ENCODE measurements at regions not wholly inside any gene's neighbourhood (a gene's known extent, or its start where the extent isn't known, plus 50 kb on each side); places are given as distances from the start of the nearest gene placed in this dataset.

DNA sequence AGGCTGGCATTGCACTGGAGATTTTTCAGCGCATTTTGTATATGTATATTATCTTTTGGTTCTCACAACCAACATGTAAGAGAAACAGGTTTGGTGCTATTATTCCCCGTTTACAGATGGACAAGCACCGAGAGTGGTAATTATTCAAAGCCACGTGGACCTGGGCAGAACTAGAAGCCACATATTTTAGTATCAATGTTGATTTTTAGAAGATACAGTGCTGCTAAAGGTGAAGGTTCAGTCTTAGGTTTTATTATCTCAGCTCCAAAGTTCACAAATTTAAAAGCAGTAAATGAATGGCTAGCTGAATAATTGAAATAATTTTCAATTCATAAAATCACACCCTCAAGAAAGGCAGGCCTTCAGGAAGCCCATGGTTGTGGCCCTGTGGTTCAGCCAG, 400.6 kb upstream of the ID2 start:
- Histone ChIP-seq H2AK5ac (ENCODE audit: insufficient read length, low read length) (no peak overlapping the region), H2BK20ac (ENCODE audit: low read depth, low read length, poor library complexity, severe bottlenecking) (no peak overlapping the region), H3K18ac (ENCODE audit: insufficient read length, low read depth, low read length) (no peak overlapping the region), H3K27me3 (ENCODE audit: insufficient read depth, low read length) (no peaks in the 10 kb centered on the region), H3K27ac (ENCODE audit: insufficient read length, low read depth, low read length) (no peak overlapping the region), H4K5ac (ENCODE audit: insufficient read length, low read depth, low read length) (no peak overlapping the region), H2BK15ac (ENCODE audit: low read depth, low read length) (no peak overlapping the region), H4K8ac (replicated peaks; ENCODE audit: insufficient read length, low read depth, low read length) (no peak overlapping the region), H4K20me1 (ENCODE audit: control insufficient read depth, insufficient read depth, insufficient read length) (no peaks in the 10 kb centered on the region), H2BK5ac (ENCODE audit: insufficient read length, low read length) (no peak overlapping the region), H3K4me2 (ENCODE audit: insufficient read depth, insufficient read length, low read length) (no peak overlapping the region), H3T11ph (ENCODE audit: low read length) (no peak overlapping the region), H3K79me2 (ENCODE audit: insufficient read depth, low read length) (no peaks in the 10 kb centered on the region), H3K79me1 (ENCODE audit: insufficient read depth, low read depth, low read length, poor library complexity, severe bottlenecking) (no peaks in the 10 kb centered on the region), H3K56ac (ENCODE audit: insufficient read length, low read depth, low read length) (no peak overlapping the region), H3K9ac (ENCODE audit: extremely low read depth, insufficient read length, low read length) (no peak overlapping the region), H2AFZ (ENCODE audit: low read length) (no peak overlapping the region), H2BK120ac (ENCODE audit: low read depth, low read length, poor library complexity, severe bottlenecking) (no peak overlapping the region), H3K23ac (ENCODE audit: insufficient read length, low read depth, low read length) (no peak overlapping the region), H3K4me1 (ENCODE audit: insufficient read depth, low read length) (no peaks in the 10 kb centered on the region), H3K4ac (ENCODE audit: low read depth, low read length) (no peak overlapping the region), H3K9me3 (ENCODE audit: control insufficient read depth, low read depth, low read length) (no peaks in the 10 kb centered on the region), H2BK12ac (ENCODE audit: insufficient read length, low read depth, low read length) (no peak overlapping the region), H3K23me2 (ENCODE audit: insufficient read length, low read depth, low read length, poor library complexity, severe bottlenecking) (no peaks in the 10 kb centered on the region), H4K91ac (ENCODE audit: insufficient read length, low read depth, low read length) (no peak overlapping the region), H3K14ac (ENCODE audit: insufficient read depth, low read length) (no peak overlapping the region)
- WGBS (ENCODE audit: extremely low coverage, insufficient read length, low lambda C conversion rate): no CpG with 5 or more reads among the region's 4 CpGs
- Mint-ChIP-seq H3K36me3 (ENCODE audit: insufficient read depth in 1 of 3, low read depth in 3 of 3) (no peaks in the 10 kb centered on the region; a peak in 1 of 7 replicates), H3K4me3 (no peak overlapping the region), H3K9me3 (no peaks in the 10 kb centered on the region), H3K4me1 (peaks cover 11 to 23% of the 10 kb centered on the region in 2 experiments), H3K27ac (no peak overlapping the region), H3K27me3 (ENCODE audit: low read depth) (peaks cover 2% of the 10 kb centered on the region; the same call in 1 of the 2 replicates)
- DNase-seq: no peak
- TF ChIP-seq, protein P1, sequence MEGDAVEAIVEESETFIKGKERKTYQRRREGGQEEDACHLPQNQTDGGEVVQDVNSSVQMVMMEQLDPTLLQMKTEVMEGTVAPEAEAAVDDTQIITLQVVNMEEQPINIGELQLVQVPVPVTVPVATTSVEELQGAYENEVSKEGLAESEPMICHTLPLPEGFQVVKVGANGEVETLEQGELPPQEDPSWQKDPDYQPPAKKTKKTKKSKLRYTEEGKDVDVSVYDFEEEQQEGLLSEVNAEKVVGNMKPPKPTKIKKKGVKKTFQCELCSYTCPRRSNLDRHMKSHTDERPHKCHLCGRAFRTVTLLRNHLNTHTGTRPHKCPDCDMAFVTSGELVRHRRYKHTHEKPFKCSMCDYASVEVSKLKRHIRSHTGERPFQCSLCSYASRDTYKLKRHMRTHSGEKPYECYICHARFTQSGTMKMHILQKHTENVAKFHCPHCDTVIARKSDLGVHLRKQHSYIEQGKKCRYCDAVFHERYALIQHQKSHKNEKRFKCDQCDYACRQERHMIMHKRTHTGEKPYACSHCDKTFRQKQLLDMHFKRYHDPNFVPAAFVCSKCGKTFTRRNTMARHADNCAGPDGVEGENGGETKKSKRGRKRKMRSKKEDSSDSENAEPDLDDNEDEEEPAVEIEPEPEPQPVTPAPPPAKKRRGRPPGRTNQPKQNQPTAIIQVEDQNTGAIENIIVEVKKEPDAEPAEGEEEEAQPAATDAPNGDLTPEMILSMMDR (conservative IDR thresholded peaks at IDR 0.05): no peak

Data from H9 (cell line).